ENCODE measurements at regions not wholly inside any gene's neighbourhood (a gene's known extent, or its start where the extent isn't known, plus 50 kb on each side); places are given as distances from the start of the nearest gene placed in this dataset.

GRCh38 chr2:17235167-17235566, 283.1 kb downstream of the RAD51AP2 start:
- intact Hi-C loops (cut with DNase I; ENCODE audit: low total_unique reads): no loop called here
- Histone ChIP-seq H3K9me3 (no peaks in the 10 kb centered on the region), H3K27ac (no peak overlapping the region), H3K4me3 (no peak overlapping the region), H3K27me3 (no peaks in the 10 kb centered on the region), H3K4me1 (no peaks in the 10 kb centered on the region), H3K36me3 (no peaks in the 10 kb centered on the region)
- no peak for DNase-seq (ENCODE audit: low spot score in 2 of 2)
- TF ChIP-seq POLR2AphosphoS5 (IDR thresholded peaks at IDR 0.05) (no peak), POLR2A (IDR thresholded peaks at IDR 0.05) (no peak)
- TF ChIP-seq, protein P1, sequence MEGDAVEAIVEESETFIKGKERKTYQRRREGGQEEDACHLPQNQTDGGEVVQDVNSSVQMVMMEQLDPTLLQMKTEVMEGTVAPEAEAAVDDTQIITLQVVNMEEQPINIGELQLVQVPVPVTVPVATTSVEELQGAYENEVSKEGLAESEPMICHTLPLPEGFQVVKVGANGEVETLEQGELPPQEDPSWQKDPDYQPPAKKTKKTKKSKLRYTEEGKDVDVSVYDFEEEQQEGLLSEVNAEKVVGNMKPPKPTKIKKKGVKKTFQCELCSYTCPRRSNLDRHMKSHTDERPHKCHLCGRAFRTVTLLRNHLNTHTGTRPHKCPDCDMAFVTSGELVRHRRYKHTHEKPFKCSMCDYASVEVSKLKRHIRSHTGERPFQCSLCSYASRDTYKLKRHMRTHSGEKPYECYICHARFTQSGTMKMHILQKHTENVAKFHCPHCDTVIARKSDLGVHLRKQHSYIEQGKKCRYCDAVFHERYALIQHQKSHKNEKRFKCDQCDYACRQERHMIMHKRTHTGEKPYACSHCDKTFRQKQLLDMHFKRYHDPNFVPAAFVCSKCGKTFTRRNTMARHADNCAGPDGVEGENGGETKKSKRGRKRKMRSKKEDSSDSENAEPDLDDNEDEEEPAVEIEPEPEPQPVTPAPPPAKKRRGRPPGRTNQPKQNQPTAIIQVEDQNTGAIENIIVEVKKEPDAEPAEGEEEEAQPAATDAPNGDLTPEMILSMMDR (IDR thresholded peaks at IDR 0.05): no peak

DNA sequence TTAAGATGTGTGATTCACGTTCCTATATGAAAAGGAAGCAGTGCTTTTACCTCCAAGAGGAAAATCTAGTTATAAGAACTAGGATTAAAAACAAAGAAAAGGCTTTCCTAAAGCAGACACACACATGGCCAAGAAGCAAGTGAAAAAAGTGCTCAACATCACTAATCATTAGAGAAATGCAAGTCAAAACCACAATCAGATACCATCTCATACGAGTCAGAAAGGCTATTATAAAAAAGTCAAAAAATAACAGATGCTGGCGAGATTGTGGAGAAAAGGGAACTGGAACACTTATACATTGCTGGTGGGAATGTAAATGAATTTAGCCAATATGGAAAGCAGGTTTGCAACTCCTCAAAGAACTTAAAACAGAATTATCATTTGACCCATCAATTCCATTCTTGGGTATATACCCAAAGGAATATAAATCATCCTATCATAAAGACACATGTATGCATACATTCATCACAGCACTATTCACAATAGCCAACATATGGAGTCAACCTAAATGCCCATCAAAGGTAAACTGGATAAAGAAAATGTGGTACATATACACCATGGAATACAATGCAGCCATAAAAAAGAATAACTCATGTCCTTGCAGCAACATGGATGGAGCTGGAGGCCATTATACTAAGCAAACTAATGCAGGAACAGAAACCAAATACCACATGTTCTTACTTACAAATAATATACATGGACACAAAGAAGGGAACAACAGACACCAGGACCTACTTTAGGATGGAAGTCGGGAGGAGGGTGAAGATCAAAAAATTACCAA, 285.3 kb downstream of the RAD51AP2 start:
- intact Hi-C loops (cut with DNase I; ENCODE audit: low total_unique reads): no loop called here
- H3K27me3 ChIP-seq: no peaks in the 10 kb centered on the region

GRCh38 chr2:17231394-17231965, 286.8 kb downstream of the RAD51AP2 start:
- TF ChIP-seq, protein P1 (IDR thresholded peaks at IDR 0.05): no peak
- TF ChIP-seq POLR2AphosphoS5 (IDR thresholded peaks at IDR 0.05) (no peak), POLR2A (IDR thresholded peaks at IDR 0.05) (no peak)
- Histone ChIP-seq H3K4me3 (no peak overlapping the region), H3K36me3 (no peaks in the 10 kb centered on the region), H3K4me1 (no peaks in the 10 kb centered on the region), H3K27me3 (no peaks in the 10 kb centered on the region), H3K27ac (no peak overlapping the region), H3K9me3 (no peaks in the 10 kb centered on the region)
- intact Hi-C loops (cut with DNase I; ENCODE audit: low total_unique reads): no loop called here
- no peak for DNase-seq (ENCODE audit: low spot score in 2 of 2)

More for the DNA sequence above, 285.3 kb downstream of the RAD51AP2 start:
- Histone ChIP-seq H3K9me3 (no peaks in the 10 kb centered on the region), H3K27ac (no peak overlapping the region), H3K36me3 (no peaks in the 10 kb centered on the region), H3K4me3 (no peak overlapping the region), H3K4me1 (no peaks in the 10 kb centered on the region)
- TF ChIP-seq POLR2AphosphoS5 (IDR thresholded peaks at IDR 0.05): no peak
- TF ChIP-seq POLR2A (IDR thresholded peaks at IDR 0.05): no peak
- DNase-seq (ENCODE audit: low spot score in 2 of 2): no peak

DNA sequence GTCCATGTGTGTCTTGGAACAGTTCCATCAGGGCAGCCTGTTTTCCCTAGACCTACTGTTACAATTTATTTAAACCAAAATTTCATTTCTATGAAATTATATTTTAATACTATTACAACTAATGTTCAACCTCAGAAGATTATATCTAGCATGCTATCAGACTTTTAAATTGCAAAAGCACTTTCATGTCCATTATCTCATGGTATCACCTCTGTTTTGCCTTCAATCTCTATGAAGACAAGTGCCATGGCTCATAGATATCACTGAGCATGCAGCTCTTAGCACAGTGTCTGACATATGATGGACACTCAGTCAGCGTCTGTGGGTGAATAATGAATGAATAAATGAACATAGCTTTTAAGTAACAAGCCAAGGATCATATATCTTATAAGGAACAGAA, 288.8 kb downstream of the RAD51AP2 start:
- H3K27ac ChIP-seq: no peak overlapping the region
- no peaks in the 10 kb centered on the region for H3K9me3 ChIP-seq
- H3K27me3 ChIP-seq: no peaks in the 10 kb centered on the region
- no peak for DNase-seq (ENCODE audit: low spot score in 2 of 2)
- TF ChIP-seq, protein P1 (IDR thresholded peaks at IDR 0.05): no peak
- TF ChIP-seq POLR2A (IDR thresholded peaks at IDR 0.05) (no peak), POLR2AphosphoS5 (IDR thresholded peaks at IDR 0.05) (no peak)
- H3K4me3 ChIP-seq: no peak overlapping the region
- intact Hi-C loops (cut with DNase I; ENCODE audit: low total_unique reads): no loop called here
- H3K36me3 ChIP-seq: no peaks in the 10 kb centered on the region
- no peaks in the 10 kb centered on the region for H3K4me1 ChIP-seq

GRCh38 chr2:17228461-17228860, 289.8 kb downstream of the RAD51AP2 start:
- Histone ChIP-seq H3K4me1 (no peaks in the 10 kb centered on the region), H3K9me3 (no peaks in the 10 kb centered on the region), H3K4me3 (no peak overlapping the region), H3K36me3 (no peaks in the 10 kb centered on the region), H3K27ac (no peak overlapping the region), H3K27me3 (no peaks in the 10 kb centered on the region)
- intact Hi-C loops (cut with DNase I; ENCODE audit: low total_unique reads): no loop called here
- no peak for DNase-seq (ENCODE audit: low spot score in 2 of 2)
- no peak for TF ChIP-seq POLR2A (IDR thresholded peaks at IDR 0.05)
- TF ChIP-seq POLR2AphosphoS5 (IDR thresholded peaks at IDR 0.05): no peak
- TF ChIP-seq, protein P1 (IDR thresholded peaks at IDR 0.05): no peak
